Heart left ventricle (tissue), 16 donors: ENCODE measurements at regions not wholly inside any gene's neighbourhood (a gene's known extent, or its start where the extent isn't known, plus 50 kb on each side); places are given as distances from the start of the nearest gene placed in this dataset.

ENCODE experiments used
- ATAC-seq, 4 donors: fragments of 200-7000 bp; cut with Tn5 transposase; one replicate each; pipeline ENCODE4 v1.9.1; 2020 to 2022; ENCODE audit warnings: moderate library complexity in 4 of 4, mild to moderate bottlenecking in 3 of 4, moderate number of reproducible peaks in 1 of 4
- DNase-seq, 5 donors: peaks; one replicate each; pipeline ENCODE4 v3.0.0-alpha.2; 2020
- H3K27ac ChIP-seq, 12 donors: fragments of 200-600 bp; sonication (generic) in 4 of 12; one replicate each; pipeline versions ENCODE4 v1.5.0 to v1.8.0; 2016 to 2022; ENCODE audit warnings: mild to moderate bottlenecking in 2 of 12
- H3K27me3 ChIP-seq, 9 donors: fragments of 200-600 bp; sonication (generic) in 2 of 9; one replicate each; pipeline versions ENCODE4 v1.5.1 to v1.8.0; 2016 to 2022; ENCODE audit warnings: mild to moderate bottlenecking in 3 of 9
- H3K36me3 ChIP-seq, 9 donors: fragments of 200-600 bp; sonication (generic) in 2 of 9; one replicate each; pipeline versions ENCODE4 v1.5.0 to v1.8.0; 2018 to 2022; ENCODE audit warnings: mild to moderate bottlenecking in 2 of 9
- H3K4me1 ChIP-seq, 12 donors: fragments of 200-600 bp; sonication (generic) in 4 of 12; one replicate each; pipeline versions ENCODE4 v1.5.0 to v1.8.0; 2016 to 2022; ENCODE audit warnings: mild to moderate bottlenecking in 3 of 12
- H3K4me3 ChIP-seq, 12 donors: fragments of 200-600 bp; sonication (generic) in 4 of 12; one replicate each; pipeline versions ENCODE4 v1.5.0 to v1.8.0; 2017 to 2022; ENCODE audit warnings: mild to moderate bottlenecking in 9 of 12, moderate library complexity in 4 of 12
- H3K9me3 ChIP-seq, 12 donors: fragments of 200-600 bp; sonication (generic) in 4 of 12; one replicate each; pipeline versions ENCODE4 v1.5.0 to v1.8.0; 2016 to 2022; ENCODE audit warnings: mild to moderate bottlenecking in 1 of 12
- POLR2A ChIP-seq, 2 donors: fragments of 450-650 bp; IDR thresholded peaks; one replicate each; pipeline ENCODE4 v1.6.1; 2017; ENCODE audit warnings: antibody characterized with exemption in 2 of 2, mild to moderate bottlenecking in 2 of 2, moderate library complexity in 2 of 2
- WGBS, 4 donors: extraction: QIAGEN DNeasy Blood & Tissue Kit in 2 of 4; methylation state at CpG; one replicate each; pipeline versions ENCODE4 v1.1.5 to v1.1.7; 2013 to 2018; 5-methylcytosine and 5-hydroxymethylcytosine counted together
- intact Hi-C, 10 donors: fragments of 100-400 bp; cut with DNase I; formaldehyde crosslinking; loops; one replicate each; pipeline versions ENCODE4 v1.11.1 to v1.14.2; 2022
- TF ChIP-seq, protein P1 (sequence below), 12 donors: fragments of 200-600 bp; sonication (generic) in 4 of 12; IDR thresholded peaks; one replicate each; pipeline versions ENCODE4 v1.5.0 to v1.8.0; 2018 to 2022; ENCODE audit warnings: antibody characterized with exemption in 12 of 12, mild to moderate bottlenecking in 5 of 12
- donor health status: ischemic (EF 13 %, LVEDD 7.1; RV severe dilation, severe dysfunction).
- donor health status: healthy with polysubstance abuse.
- donor health status: DM: no; HTN: yes; CAD: no.
- donor health status: DM: no; HTN: no; CAD: no.
- donor health status: ischemic (EF 25% LVEDD 6.9; RV normal size, moderate dysfunction).
- donor health status: ischemic (EF 25% LVEDD 5.7; RV mildly dilated, moderate dysfunction).
- donor health status: healthy.
- donor health status: DM: yes; HTN: yes; CAD: no.
- donor health status: ischemic (EF 35%, LVEDD 5.7; RV mildly dilated, moderate dysfunction).
- donor health status: nonischemic (EF 11% LVEDD 7.7; RV severe dilation, severe dysfunction).
- donor health status: DM: yes; HTN: yes; CAD: no.
- donor health status: PGD.
- donor health status: ischemic (EF 29% LVEDD 5.4; RV normal size, mild dysfunction).
- donor health status: nonischemic (EF 23%, LVEDD 6.1; RV moderate dilation, normal function).

DNA sequence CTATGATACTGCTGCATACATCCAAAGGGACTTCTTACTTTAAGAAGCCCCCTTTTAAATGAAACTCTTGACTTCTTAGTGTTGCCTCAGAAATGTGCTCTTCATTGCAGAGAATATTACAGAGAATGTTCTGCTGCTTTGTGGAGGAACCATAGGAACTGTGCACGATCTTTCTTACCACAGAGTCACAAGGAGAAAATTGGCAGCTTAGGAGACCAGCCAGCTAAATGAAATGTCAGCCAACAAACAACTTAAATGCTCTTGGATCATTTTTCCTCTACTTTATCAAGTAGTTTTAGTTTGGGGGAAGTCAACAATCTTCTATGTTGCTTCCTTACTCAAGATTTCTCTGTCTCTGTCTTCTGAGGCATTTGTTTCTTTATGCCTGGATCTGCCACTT is 125.9 kb upstream of the MLIP start:
- intact Hi-C loops: loop anchor here in 9 of 10 donors (5.0 to 10.0 kb wide), 12 partner anchors 149 to 1259 kb away; no protein-coding TSS in a partner anchor
- 15 to 31% (median 26%) methylated on average over 1 of the region's 1 CpG for WGBS, 4 donors
- Histone ChIP-seq H3K4me3 (no peak overlapping the region), H3K36me3 (no peaks in the 10 kb centered on the region), H3K9me3 (no peaks in the 10 kb centered on the region), H3K4me1 (peaks cover 0 to 40% (median 17%) of the 10 kb centered on the region in 12 donors), H3K27ac (no peak overlapping the region), H3K27me3 (no peaks in the 10 kb centered on the region)
- no peak for DNase-seq
- TF ChIP-seq POLR2A (IDR thresholded peaks at IDR 0.05): no peak
- TF ChIP-seq, protein P1, sequence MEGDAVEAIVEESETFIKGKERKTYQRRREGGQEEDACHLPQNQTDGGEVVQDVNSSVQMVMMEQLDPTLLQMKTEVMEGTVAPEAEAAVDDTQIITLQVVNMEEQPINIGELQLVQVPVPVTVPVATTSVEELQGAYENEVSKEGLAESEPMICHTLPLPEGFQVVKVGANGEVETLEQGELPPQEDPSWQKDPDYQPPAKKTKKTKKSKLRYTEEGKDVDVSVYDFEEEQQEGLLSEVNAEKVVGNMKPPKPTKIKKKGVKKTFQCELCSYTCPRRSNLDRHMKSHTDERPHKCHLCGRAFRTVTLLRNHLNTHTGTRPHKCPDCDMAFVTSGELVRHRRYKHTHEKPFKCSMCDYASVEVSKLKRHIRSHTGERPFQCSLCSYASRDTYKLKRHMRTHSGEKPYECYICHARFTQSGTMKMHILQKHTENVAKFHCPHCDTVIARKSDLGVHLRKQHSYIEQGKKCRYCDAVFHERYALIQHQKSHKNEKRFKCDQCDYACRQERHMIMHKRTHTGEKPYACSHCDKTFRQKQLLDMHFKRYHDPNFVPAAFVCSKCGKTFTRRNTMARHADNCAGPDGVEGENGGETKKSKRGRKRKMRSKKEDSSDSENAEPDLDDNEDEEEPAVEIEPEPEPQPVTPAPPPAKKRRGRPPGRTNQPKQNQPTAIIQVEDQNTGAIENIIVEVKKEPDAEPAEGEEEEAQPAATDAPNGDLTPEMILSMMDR (IDR thresholded peaks at IDR 0.05): no peak
- no peak for ATAC-seq

DNA sequence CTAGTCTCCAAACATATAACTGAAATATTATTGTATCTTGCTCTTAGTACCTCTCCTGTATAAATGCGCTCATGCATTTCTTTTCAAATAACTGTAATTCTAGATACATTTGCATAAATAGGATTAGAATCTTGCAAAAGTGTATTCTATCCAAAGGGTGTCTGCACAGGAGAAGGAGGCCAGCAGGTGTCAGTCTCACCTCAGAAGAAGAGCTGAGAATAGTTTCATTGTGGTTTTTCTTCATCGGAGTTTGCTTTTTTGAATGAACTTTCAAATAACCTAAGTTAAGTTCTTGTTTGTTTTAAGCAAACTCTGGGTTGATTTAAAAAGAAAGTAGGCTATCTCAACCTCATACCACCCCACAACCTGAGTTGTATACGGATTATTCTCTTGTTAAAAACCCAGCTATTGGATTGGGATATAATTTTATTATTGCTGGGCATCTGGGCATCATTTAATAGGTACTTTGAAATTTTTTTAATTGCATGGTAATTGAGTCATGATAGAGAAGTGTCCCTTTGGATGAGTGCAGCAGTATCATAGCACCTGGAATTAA is 125.0 kb upstream of the MLIP start:
- H3K4me3 ChIP-seq: peak overlapping the region in 4 of 12 donors; percentile 4 to 15 (median 10)
- 14 to 33% (median 22%) methylated on average over 3 of the region's 3 CpGs for WGBS, 4 donors
- H3K27ac ChIP-seq: peak overlapping the region in 5 of 12 donors; percentile 47 to 74 (median 63)
- ATAC-seq: peak; percentile 60 to 78 (median 68)
- H3K36me3 ChIP-seq: no peaks in the 10 kb centered on the region
- intact Hi-C loops: loop anchor here in 9 of 10 donors (2.0 to 10.0 kb wide), 13 partner anchors 149 to 1259 kb away; no protein-coding TSS in a partner anchor
- peaks cover 0 to 40% (median 17%) of the 10 kb centered on the region in 12 donors for H3K4me1 ChIP-seq
- TF ChIP-seq POLR2A (IDR thresholded peaks at IDR 0.05): no peak
- TF ChIP-seq, protein P1 (IDR thresholded peaks at IDR 0.05): peak; percentile 39 to 86 (median 73)
- no peaks in the 10 kb centered on the region for H3K27me3 ChIP-seq
- peak in 3 of 5 donors; percentile 30 to 44 (median 31) for DNase-seq
- no peaks in the 10 kb centered on the region for H3K9me3 ChIP-seq

DNA sequence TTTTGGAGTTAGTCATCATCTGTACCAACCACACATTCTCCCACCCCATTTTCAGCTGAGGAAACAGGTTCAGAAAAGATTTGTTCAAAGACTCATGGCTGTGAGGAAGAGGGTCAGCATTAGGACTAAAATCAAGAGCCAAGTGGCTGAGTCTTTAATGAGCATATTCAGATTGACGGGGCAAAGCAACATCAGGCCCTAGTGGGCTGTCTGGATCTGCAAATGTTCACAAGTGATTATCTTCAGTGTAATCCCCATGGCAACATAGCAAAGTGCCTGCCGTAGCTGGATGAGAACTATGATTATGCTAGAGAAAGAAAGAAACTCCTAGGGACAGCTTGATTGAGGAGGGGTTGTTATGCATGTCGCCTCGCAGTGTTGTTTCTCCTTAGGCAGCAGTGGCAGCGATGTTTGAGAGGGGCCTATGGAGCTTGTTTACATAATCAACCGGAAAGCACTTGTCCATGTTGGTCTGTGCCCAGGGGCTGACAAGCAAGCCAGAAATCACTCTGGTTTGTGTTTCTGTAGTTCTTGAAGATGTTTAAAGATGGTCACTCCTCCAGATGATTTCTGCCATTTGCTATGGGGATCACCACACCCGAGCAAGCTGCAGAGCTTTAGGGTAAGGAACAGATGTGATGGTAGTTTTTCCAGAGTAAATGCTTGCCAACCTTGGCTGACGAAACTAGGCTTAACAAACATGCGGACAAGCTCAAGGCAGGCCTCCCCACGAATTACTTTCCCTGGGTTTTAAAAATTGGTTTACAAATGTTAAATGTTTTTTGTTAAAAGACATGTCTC is 124.3 kb upstream of the MLIP start:
- H3K9me3 ChIP-seq: no peaks in the 10 kb centered on the region
- H3K4me3 ChIP-seq: peak overlapping the region in 6 of 12 donors; percentile 4 to 15 (median 9)
- intact Hi-C loops: loop anchor here in 9 of 10 donors (2.0 to 10.0 kb wide), 13 partner anchors 148 to 1258 kb away; no protein-coding TSS in a partner anchor
- DNase-seq (no peak), ATAC-seq (peak; percentile 30 to 64 (median 46))
- no peaks in the 10 kb centered on the region for H3K27me3 ChIP-seq
- WGBS, 4 donors: 32 to 44% (median 38%) methylated on average over 10 of the region's 10 CpGs
- H3K4me1 ChIP-seq: peaks cover 0 to 40% (median 17%) of the 10 kb centered on the region in 12 donors
- peak overlapping the region in 11 of 12 donors; percentile 5 to 74 (median 47) for H3K27ac ChIP-seq
- no peak for TF ChIP-seq POLR2A (IDR thresholded peaks at IDR 0.05)
- TF ChIP-seq, protein P1 (IDR thresholded peaks at IDR 0.05): no peak
- H3K36me3 ChIP-seq: no peaks in the 10 kb centered on the region

DNA sequence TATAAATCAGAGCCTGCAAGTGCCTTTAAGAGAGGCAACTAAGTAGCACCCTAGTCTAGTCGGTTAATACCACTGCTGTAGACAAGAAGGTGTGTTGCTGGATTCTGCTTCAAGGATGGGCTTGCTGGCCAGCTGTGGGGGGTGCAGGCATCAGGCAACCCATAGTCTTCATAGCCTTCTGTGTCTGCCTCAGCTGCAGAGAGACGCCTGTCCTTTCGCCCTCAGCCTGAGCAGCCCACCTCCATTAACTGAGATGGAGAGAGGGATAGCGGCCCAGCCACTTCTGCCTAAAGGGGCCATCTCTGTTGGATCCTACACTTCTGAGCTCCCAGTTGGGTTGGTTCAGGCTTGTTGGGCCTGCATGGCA is 123.7 kb upstream of the MLIP start:
- Histone ChIP-seq H3K4me3 (no peak overlapping the region), H3K27ac (peak overlapping the region in 10 of 12 donors; percentile 5 to 74 (median 52)), H3K4me1 (peaks cover 0 to 40% (median 17%) of the 10 kb centered on the region in 12 donors), H3K9me3 (no peaks in the 10 kb centered on the region), H3K27me3 (no peaks in the 10 kb centered on the region), H3K36me3 (no peaks in the 10 kb centered on the region)
- TF ChIP-seq POLR2A (IDR thresholded peaks at IDR 0.05): no peak
- TF ChIP-seq, protein P1 (IDR thresholded peaks at IDR 0.05): no peak
- peak in 3 of 4 donors; percentile 3 to 37 (median 22) for ATAC-seq
- WGBS, 4 donors: 86 to 96% (median 88%) methylated on average over 4 of the region's 4 CpGs
- intact Hi-C loops: loop anchor here in 9 of 10 donors (2.0 to 10.0 kb wide), 13 partner anchors 147 to 1257 kb away; no protein-coding TSS in a partner anchor
- DNase-seq: peak in 1 of 5 donors; percentile 57
